Parathyroid adenoma (tissue), 2 donors: ENCODE measurements at regions not wholly inside any gene's neighbourhood (a gene's known extent, or its start where the extent isn't known, plus 50 kb on each side); places are given as distances from the start of the nearest gene placed in this dataset.

Source experiments
- H2AFZ ChIP-seq: fragments of 300-600 bp; sonication (generic); one replicate; pipeline ENCODE4 v1.7.0; 2017; ENCODE audit warnings: antibody characterized with exemption, mild to moderate bottlenecking
- H3K27ac ChIP-seq: fragments of 300-600 bp; sonication (generic); one replicate; pipeline ENCODE4 v1.7.0; 2017
- H3K27me3 ChIP-seq: fragments of 300-600 bp; sonication (generic); one replicate; pipeline ENCODE4 v1.7.0; 2017; ENCODE audit warnings: low read length; ENCODE audit not compliant: control insufficient read depth, insufficient read depth
- H3K36me3 ChIP-seq: fragments of 300-600 bp; sonication (generic); one replicate; pipeline ENCODE4 v1.7.0; 2017; ENCODE audit warnings: low read length; ENCODE audit not compliant: control insufficient read depth, insufficient read depth
- H3K4me1 ChIP-seq: fragments of 300-600 bp; sonication (generic); one replicate; pipeline ENCODE4 v1.7.0; 2017; ENCODE audit warnings: control low read depth
- H3K4me2 ChIP-seq: fragments of 300-600 bp; sonication (generic); one replicate; pipeline ENCODE4 v1.7.0; 2017; ENCODE audit warnings: low read length
- H3K4me3 ChIP-seq: fragments of 300-600 bp; sonication (generic); one replicate; pipeline ENCODE4 v1.7.0; 2017; ENCODE audit warnings: low read depth, low read length
- H3K79me2 ChIP-seq: fragments of 300-600 bp; sonication (generic); one replicate; pipeline ENCODE4 v1.7.0; 2017; ENCODE audit warnings: control low read depth
- H3K9ac ChIP-seq: fragments of 300-600 bp; sonication (generic); one replicate; pipeline ENCODE4 v1.7.0; 2017; ENCODE audit warnings: mild to moderate bottlenecking
- H3K9me3 ChIP-seq: fragments of 300-600 bp; sonication (generic); one replicate; pipeline ENCODE4 v1.7.0; 2017; ENCODE audit warnings: low read length; ENCODE audit not compliant: control insufficient read depth
- CTCF ChIP-seq: fragments of 300-600 bp; sonication (generic); IDR thresholded peaks from one replicate; pipeline ENCODE4 v1.7.0; 2017; ENCODE audit warnings: antibody characterized with exemption, mild to moderate bottlenecking
- donor health status: primary hyperparathyroidism.

GRCh38 chr12:127435439-127435838 lies 831.5 kb upstream of the TMEM132C start:
- TF ChIP-seq CTCF = no peak
- Histone ChIP-seq H3K4me2 (no peak overlapping the region), H3K4me1 (no peaks in the 10 kb centered on the region), H3K27ac (no peak overlapping the region), H3K36me3 (no peaks in the 10 kb centered on the region), H3K9ac (no peak overlapping the region), H3K4me3 (no peak overlapping the region), H3K9me3 (no peaks in the 10 kb centered on the region), H2AFZ (no peak overlapping the region), H3K27me3 (no peaks in the 10 kb centered on the region), H3K79me2 (no peaks in the 10 kb centered on the region)

- Histone ChIP-seq H3K79me2 (no peaks in the 10 kb centered on the region), H3K27me3 (no peaks in the 10 kb centered on the region), H3K36me3 (no peaks in the 10 kb centered on the region), H3K4me3 (no peak overlapping the region), H3K4me2 (no peak overlapping the region), H3K9me3 (no peaks in the 10 kb centered on the region), H3K9ac (no peak overlapping the region), H2AFZ (no peak overlapping the region), H3K27ac (no peak overlapping the region), H3K4me1 (no peaks in the 10 kb centered on the region)
- no peak for TF ChIP-seq CTCF
Observed at GRCh38 chr12:127438512-127439244, 828.3 kb upstream of the TMEM132C start.

GRCh38 chr12:127445581-127446139 lies 821.3 kb upstream of the TMEM132C start:
- no peaks in the 10 kb centered on the region for H3K4me1 ChIP-seq
- H3K79me2 ChIP-seq = no peaks in the 10 kb centered on the region
- TF ChIP-seq CTCF = no peak
- H3K27ac ChIP-seq = no peak overlapping the region
- H2AFZ ChIP-seq = no peak overlapping the region
- H3K9ac ChIP-seq = no peak overlapping the region
- no peaks in the 10 kb centered on the region for H3K27me3 ChIP-seq
- H3K4me2 ChIP-seq = no peak overlapping the region
- no peaks in the 10 kb centered on the region for H3K36me3 ChIP-seq
- H3K9me3 ChIP-seq = no peaks in the 10 kb centered on the region
- no peak overlapping the region for H3K4me3 ChIP-seq

GRCh38 chr12:127448906-127449305 lies 818.1 kb upstream of the TMEM132C start:
- Histone ChIP-seq H3K4me2 (no peak overlapping the region), H3K36me3 (no peaks in the 10 kb centered on the region), H3K9me3 (no peaks in the 10 kb centered on the region), H3K9ac (no peak overlapping the region), H3K4me3 (no peak overlapping the region), H3K27me3 (no peaks in the 10 kb centered on the region), H3K79me2 (no peaks in the 10 kb centered on the region), H2AFZ (no peak overlapping the region), H3K4me1 (no peaks in the 10 kb centered on the region), H3K27ac (no peak overlapping the region)
- no peak for TF ChIP-seq CTCF

- H3K36me3 ChIP-seq = no peaks in the 10 kb centered on the region
- no peak overlapping the region for H3K9ac ChIP-seq
- H3K4me3 ChIP-seq = no peak overlapping the region
- no peak overlapping the region for H3K27ac ChIP-seq
- H3K9me3 ChIP-seq = no peaks in the 10 kb centered on the region
- H3K4me1 ChIP-seq = no peaks in the 10 kb centered on the region
- no peak overlapping the region for H3K4me2 ChIP-seq
- H2AFZ ChIP-seq = no peak overlapping the region
- TF ChIP-seq CTCF = no peak
- H3K27me3 ChIP-seq = no peaks in the 10 kb centered on the region
- no peaks in the 10 kb centered on the region for H3K79me2 ChIP-seq
Observed at GRCh38 chr12:127450826-127451225, 816.1 kb upstream of the TMEM132C start.
